HG02943 (cell line): ENCODE measurements at regions not wholly inside any gene's neighbourhood (a gene's known extent, or its start where the extent isn't known, plus 50 kb on each side); places are given as distances from the start of the nearest gene placed in this dataset.

Experiments
- ATAC-seq: cut with Tn5 transposase; IDR thresholded peaks from one replicate; pipeline ENCODE4 v1.9.1; 2021; ENCODE audit warnings: mild to moderate bottlenecking, low read depth, moderate library complexity; ENCODE audit not compliant: unreplicated experiment

- ATAC-seq = no peak
These were observed 51.1 kb upstream of the ZNF236 start for GRCh38 chr18:76771192-76771799.

- no peak for ATAC-seq
These were observed 54.4 kb upstream of the ZNF236 start for GRCh38 chr18:76767954-76768353.

DNA sequence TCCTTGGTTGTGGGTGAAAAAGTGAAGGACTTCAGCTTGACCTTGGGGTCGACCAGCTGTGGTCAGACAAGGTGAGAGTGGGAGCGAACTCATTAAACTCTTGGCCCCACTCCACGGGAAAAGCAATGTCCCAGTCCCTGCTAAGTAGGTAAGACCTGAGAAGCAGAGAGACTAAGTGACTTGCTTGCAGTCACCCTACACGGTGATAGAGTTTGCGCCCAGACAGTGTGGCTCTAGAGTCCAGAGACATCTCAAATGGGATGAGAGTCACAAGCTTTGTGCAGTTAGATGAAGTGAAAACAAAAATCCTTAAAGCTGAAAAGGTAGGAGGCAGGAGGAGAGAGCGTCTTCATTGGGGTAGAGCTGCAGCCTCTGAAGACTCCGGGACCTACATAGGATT, 55.9 kb upstream of the ZNF236 start:
- ATAC-seq = no peak

DNA sequence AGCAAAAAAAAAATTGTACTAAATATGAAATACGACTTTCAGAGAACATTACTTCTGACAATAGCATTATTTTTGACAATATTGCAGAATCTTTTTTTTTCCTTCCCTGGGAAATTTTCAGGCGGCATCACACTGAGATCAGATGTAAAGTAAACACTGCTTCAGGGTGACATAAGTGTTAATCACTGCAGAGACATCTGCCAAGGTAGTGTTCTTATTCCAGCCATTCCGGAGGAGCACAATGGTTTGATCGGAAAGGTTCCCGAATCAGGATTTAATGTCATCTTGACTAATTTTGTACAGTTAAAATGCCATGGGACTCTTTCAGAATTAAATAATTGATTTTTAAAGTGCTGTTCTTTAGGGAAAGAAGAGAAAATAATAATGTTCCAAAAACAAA, 56.7 kb upstream of the ZNF236 start:
- no peak for ATAC-seq

DNA sequence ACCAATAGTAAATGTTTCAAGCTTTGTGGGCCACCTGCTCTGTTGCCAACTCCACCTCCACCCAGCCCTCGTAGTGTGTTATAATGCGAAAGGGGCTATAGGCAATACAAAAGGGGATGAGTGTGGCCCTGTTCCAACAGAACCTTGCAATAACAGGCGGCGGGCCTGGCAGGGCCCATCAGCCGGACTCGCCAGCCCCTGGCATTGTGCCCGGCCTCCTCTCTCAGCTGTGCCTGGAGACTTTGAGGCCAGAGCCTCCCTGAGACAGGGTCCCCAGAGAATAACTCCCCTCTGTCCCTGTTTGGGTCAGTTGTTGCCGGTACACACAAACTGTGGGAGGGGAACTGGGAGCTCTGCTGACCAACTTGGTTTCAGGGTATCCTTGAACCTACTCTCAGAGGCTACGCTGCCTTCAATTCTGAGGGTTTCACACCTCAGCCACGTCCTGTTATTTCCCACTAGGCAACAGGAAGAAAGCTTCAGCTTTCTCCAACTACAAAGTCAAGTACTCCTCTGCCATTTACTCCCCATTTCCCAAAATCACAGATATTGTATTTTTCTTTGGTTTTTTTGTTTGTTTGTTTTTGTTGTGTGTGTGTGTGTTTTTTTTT, 58.0 kb upstream of the ZNF236 start:
- no peak for ATAC-seq

DNA sequence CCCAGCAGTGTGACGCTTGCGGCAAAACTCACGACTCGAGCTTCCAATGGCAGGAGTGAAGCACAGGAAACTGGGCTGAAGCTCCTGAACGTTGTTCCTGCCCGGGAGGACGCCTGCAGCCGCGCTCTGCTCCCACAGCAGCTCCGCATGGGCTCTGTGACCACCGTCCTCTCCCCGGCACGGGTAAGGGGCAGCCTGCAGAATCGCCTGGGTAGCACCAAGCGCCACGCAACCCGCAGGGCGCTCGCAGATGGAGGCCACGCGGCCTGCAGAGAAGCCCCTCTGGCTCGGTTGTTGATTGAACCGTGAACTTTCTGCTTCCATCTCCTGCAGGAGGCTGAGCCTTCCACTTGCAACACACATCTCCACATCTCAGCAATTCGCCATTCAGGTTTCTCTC, 63.3 kb upstream of the ZNF236 start:
- no peak for ATAC-seq

DNA sequence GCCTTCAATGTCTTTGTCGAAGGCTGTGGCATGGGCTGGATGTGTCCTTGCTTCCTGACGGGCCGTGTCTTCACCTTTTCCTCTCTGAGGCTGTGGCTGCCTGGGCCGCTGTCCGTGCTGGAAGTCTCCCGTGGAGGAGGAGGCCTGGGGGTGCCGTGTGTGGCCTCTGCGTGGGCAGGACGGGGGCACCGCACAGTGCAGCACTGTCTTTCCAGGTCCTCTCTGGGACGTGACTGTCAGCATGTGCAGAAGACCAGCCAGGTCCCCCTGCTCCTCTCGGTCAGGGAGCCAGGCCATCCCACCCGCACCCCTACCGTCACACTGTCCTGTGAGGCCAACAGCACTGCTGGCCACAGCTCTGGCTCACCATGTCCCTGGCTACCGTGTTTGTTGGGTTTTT, 64.4 kb upstream of the ZNF236 start:
- ATAC-seq = no peak

- no peak for ATAC-seq
These were observed 65.0 kb upstream of the ZNF236 start for GRCh38 chr18:76757335-76757734.

- ATAC-seq = no peak
These were observed 65.7 kb upstream of the ZNF236 start for GRCh38 chr18:76756531-76757253.

GRCh38 chr18:76754351-76754750, 68.0 kb upstream of the ZNF236 start:
- ATAC-seq = no peak

DNA sequence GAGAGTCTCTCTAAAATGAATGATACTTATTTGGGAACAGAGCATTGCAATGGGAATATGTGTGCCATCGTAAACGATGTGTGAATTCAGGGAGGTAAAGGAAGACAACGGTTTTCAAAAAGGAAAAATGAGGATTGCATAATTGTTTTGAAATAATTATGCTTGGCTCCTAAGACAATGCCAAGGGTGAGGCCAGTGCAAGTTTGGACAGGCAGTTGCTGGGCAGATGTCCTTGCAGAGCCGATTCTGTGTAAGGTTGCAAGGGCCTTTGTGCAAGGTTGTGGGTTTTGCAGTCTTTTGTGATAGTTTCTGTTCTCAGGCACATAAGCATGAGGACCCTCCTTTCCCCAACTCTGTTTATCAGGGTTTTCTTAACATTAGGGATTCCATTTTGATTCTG, 70.0 kb upstream of the ZNF236 start:
- ATAC-seq = no peak

GRCh38 chr18:76750917-76751890, 71.2 kb upstream of the ZNF236 start:
- ATAC-seq = no peak

GRCh38 chr18:76750269-76750668, 72.1 kb upstream of the ZNF236 start:
- ATAC-seq = no peak

GRCh38 chr18:76747676-76748075, 74.7 kb upstream of the ZNF236 start:
- ATAC-seq = no peak

DNA sequence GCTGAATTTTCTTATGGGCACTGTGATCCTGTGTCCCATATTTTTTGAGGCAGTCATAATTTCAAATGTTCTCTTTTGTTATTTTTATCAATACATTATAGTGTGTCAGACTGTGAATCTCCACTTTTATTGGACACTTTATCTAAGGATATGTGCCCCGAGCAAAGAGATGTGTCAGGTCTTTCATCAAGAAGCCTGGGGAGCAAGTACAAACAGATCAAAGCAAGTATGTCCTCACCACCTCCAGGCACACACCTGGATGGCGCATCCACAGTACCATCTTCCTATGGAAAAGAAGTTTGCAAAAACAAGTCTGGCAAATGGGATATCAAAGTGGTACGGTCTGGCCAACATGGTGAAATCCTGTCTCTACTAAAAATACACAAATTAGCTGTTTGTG, 81.0 kb upstream of the ZNF236 start:
- ATAC-seq = no peak

GRCh38 chr18:76736309-76736708, 86.0 kb upstream of the ZNF236 start:
- ATAC-seq = no peak

GRCh38 chr18:76730901-76731300, 91.5 kb upstream of the ZNF236 start:
- no peak for ATAC-seq

- no peak for ATAC-seq
These were observed 94.8 kb upstream of the ZNF236 start for GRCh38 chr18:76727589-76727988.

DNA sequence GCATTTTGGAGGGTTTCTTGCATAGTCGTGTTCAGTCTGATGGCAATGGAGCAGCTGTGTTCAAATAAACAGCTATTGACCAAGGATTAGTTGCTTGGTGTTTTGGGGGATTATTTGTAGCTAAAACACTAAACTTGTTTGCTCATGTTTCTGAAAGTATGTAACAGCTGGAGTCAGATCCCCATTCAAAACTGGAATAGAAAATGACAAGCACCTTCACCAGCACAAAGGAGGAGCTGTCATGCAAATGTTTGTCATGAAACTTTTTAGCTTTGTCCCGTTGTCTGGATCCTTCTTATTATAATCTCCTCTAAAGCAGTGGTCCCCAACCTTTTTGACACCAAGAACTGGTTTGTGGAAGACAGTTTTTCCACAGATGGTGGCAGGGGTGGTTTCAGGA, 96.9 kb upstream of the ZNF236 start:
- ATAC-seq = no peak

- no peak for ATAC-seq
These were observed 99.9 kb upstream of the ZNF236 start for GRCh38 chr18:76722224-76723061.
